OCI-LY1 (cell line): ENCODE measurements at regions not wholly inside any gene's neighbourhood (a gene's known extent, or its start where the extent isn't known, plus 50 kb on each side); places are given as distances from the start of the nearest gene placed in this dataset.

Experiments used
- H2AFZ ChIP-seq: fragments of 200-600 bp; sonication (generic), shearing (Covaris generic); 2 replicates; pipeline ENCODE4 v1.6.0; 2014; ENCODE audit warnings: antibody characterized with exemption, mild to moderate bottlenecking, low read length
- H3F3A ChIP-seq: fragments of 200-600 bp; sonication (generic), shearing (Covaris generic); 2 replicates; pipeline ENCODE4 v1.6.0; 2014; ENCODE audit warnings: mild to moderate bottlenecking, antibody characterized with exemption, low read length, moderate library complexity; ENCODE audit not compliant: insufficient read depth
- H3K27ac ChIP-seq: fragments of 200-600 bp; sonication (generic); 2 replicates; pipeline ENCODE4 v1.5.1; 2014; ENCODE audit warnings: low read length, mixed run types, mild to moderate bottlenecking, low read depth; ENCODE audit not compliant: poor library complexity, severe bottlenecking
- H3K27me3 ChIP-seq: fragments of 200-600 bp; sonication (generic); 2 replicates; pipeline ENCODE4 v1.6.0; 2014; ENCODE audit warnings: antibody characterized with exemption, mild to moderate bottlenecking, low read length, moderate library complexity; ENCODE audit not compliant: insufficient read depth
- H3K36me3 ChIP-seq: fragments of 200-600 bp; sonication (generic); 2 replicates; pipeline ENCODE4 v1.6.1; 2014; ENCODE audit warnings: mild to moderate bottlenecking, antibody characterized with exemption, low read length, moderate library complexity, mixed read lengths; ENCODE audit not compliant: insufficient read depth
- H3K4me1 ChIP-seq: fragments of 200-600 bp; sonication (generic); 2 replicates; pipeline ENCODE4 v1.5.1; 2014; ENCODE audit warnings: mild to moderate bottlenecking, low read length, moderate library complexity; ENCODE audit not compliant: insufficient read depth, severe bottlenecking
- H3K4me2 ChIP-seq: fragments of 200-600 bp; sonication (generic), shearing (Covaris generic); 2 replicates; pipeline ENCODE4 v1.6.1; 2014; ENCODE audit warnings: low read length
- H3K4me3 ChIP-seq: fragments of 200-600 bp; sonication (generic); 2 replicates; pipeline ENCODE4 v1.5.1; 2014; ENCODE audit warnings: low read length, low read depth, mild to moderate bottlenecking, mixed read lengths; ENCODE audit not compliant: poor library complexity, severe bottlenecking
- H3K79me2 ChIP-seq: fragments of 200-600 bp; shearing (Covaris generic); 2 replicates; pipeline ENCODE4 v1.6.1; 2016; ENCODE audit warnings: mixed run types, low read length, mixed read lengths; ENCODE audit not compliant: insufficient read depth
- H3K9ac ChIP-seq: fragments of 200-600 bp; sonication (generic), shearing (Covaris generic); 2 replicates; pipeline ENCODE4 v1.6.1; 2014; ENCODE audit warnings: mild to moderate bottlenecking, low read length, mixed read lengths
- H3K9me2 ChIP-seq: fragments of 200-600 bp; sonication (generic), shearing (Covaris generic); 2 replicates; pipeline ENCODE4 v1.6.1; 2014; ENCODE audit warnings: low read depth, mild to moderate bottlenecking, low read length, mixed read lengths
- H3K9me3 ChIP-seq: fragments of 200-600 bp; shearing (Covaris generic); 2 replicates; pipeline ENCODE4 v1.6.1; 2014; ENCODE audit warnings: low read length, mixed read lengths
- H4K20me1 ChIP-seq: fragments of 200-600 bp; sonication (generic), shearing (Covaris generic); 2 replicates; pipeline ENCODE4 v1.6.0; 2016; ENCODE audit warnings: mild to moderate bottlenecking, low read length; ENCODE audit not compliant: insufficient read depth
- CTCF ChIP-seq: fragments of 200-600 bp; sonication (generic), shearing (Covaris generic); IDR thresholded peaks from 2 replicates; pipeline ENCODE4 v1.5.1; 2017; ENCODE audit warnings: mild to moderate bottlenecking, antibody characterized with exemption, low read length, moderate library complexity, mixed read lengths
- EZH2 ChIP-seq: fragments of 200-600 bp; sonication (generic), shearing (Covaris generic); IDR thresholded peaks from 2 replicates; pipeline ENCODE4 v1.8.0; 2017; ENCODE audit warnings: borderline replicate concordance, mixed run types, mild to moderate bottlenecking, antibody characterized with exemption, low read length, moderate library complexity, mixed read lengths

- H3K9ac ChIP-seq = no peak overlapping the region
- no peaks in the 10 kb centered on the region for H3K9me3 ChIP-seq
- no peak overlapping the region for H3K27ac ChIP-seq
- TF ChIP-seq EZH2 = no peak
- H4K20me1 ChIP-seq = no peaks in the 10 kb centered on the region
- no peaks in the 10 kb centered on the region for H3K9me2 ChIP-seq
- no peaks in the 10 kb centered on the region for H3K36me3 ChIP-seq
- no peaks in the 10 kb centered on the region for H3K4me1 ChIP-seq
- no peaks in the 10 kb centered on the region for H3K27me3 ChIP-seq
- H3K4me3 ChIP-seq = no peak overlapping the region
- H3K79me2 ChIP-seq = no peaks in the 10 kb centered on the region
- no peak overlapping the region for H2AFZ ChIP-seq
- H3K4me2 ChIP-seq = no peak overlapping the region
- no peaks in the 10 kb centered on the region for H3F3A ChIP-seq
Observed at GRCh38 chrX:20523626-20524312, 257.1 kb upstream of the RPS6KA3 start.

- Histone ChIP-seq H3K36me3 (no peaks in the 10 kb centered on the region), H4K20me1 (no peaks in the 10 kb centered on the region), H3K79me2 (no peaks in the 10 kb centered on the region), H3K4me3 (no peak overlapping the region), H2AFZ (no peak overlapping the region), H3K4me2 (no peak overlapping the region), H3F3A (no peaks in the 10 kb centered on the region), H3K9me2 (no peaks in the 10 kb centered on the region), H3K9ac (no peak overlapping the region), H3K27me3 (no peaks in the 10 kb centered on the region), H3K4me1 (no peaks in the 10 kb centered on the region), H3K27ac (no peak overlapping the region), H3K9me3 (no peaks in the 10 kb centered on the region)
- TF ChIP-seq CTCF (no peak), EZH2 (no peak)
Observed at GRCh38 chrX:20522420-20522819, 255.7 kb upstream of the RPS6KA3 start.

- H3K27ac ChIP-seq = no peak overlapping the region
- H3K4me3 ChIP-seq = no peak overlapping the region
- TF ChIP-seq EZH2 (no peak), CTCF (no peak)
- H4K20me1 ChIP-seq = no peaks in the 10 kb centered on the region
- no peaks in the 10 kb centered on the region for H3K27me3 ChIP-seq
- no peak overlapping the region for H3K9ac ChIP-seq
- H3K79me2 ChIP-seq = no peaks in the 10 kb centered on the region
- H3K9me2 ChIP-seq = no peaks in the 10 kb centered on the region
- no peak overlapping the region for H3K4me2 ChIP-seq
- no peaks in the 10 kb centered on the region for H3F3A ChIP-seq
- no peak overlapping the region for H2AFZ ChIP-seq
- H3K9me3 ChIP-seq = no peaks in the 10 kb centered on the region
- no peaks in the 10 kb centered on the region for H3K36me3 ChIP-seq
- H3K4me1 ChIP-seq = no peaks in the 10 kb centered on the region
Observed at GRCh38 chrX:20521222-20521621, 254.5 kb upstream of the RPS6KA3 start.

GRCh38 chrX:20519826-20520225 lies 253.1 kb upstream of the RPS6KA3 start:
- Histone ChIP-seq H3K36me3 (no peaks in the 10 kb centered on the region), H3K79me2 (no peaks in the 10 kb centered on the region), H3K9ac (no peak overlapping the region), H3F3A (no peaks in the 10 kb centered on the region), H3K9me3 (no peaks in the 10 kb centered on the region), H3K27ac (no peak overlapping the region), H3K27me3 (no peaks in the 10 kb centered on the region), H3K4me1 (no peaks in the 10 kb centered on the region), H3K4me2 (no peak overlapping the region), H3K4me3 (no peak overlapping the region), H2AFZ (no peak overlapping the region), H3K9me2 (no peaks in the 10 kb centered on the region), H4K20me1 (no peaks in the 10 kb centered on the region)
- TF ChIP-seq CTCF (no peak), EZH2 (no peak)
